ENCODE measurements at regions not wholly inside any gene's neighbourhood (a gene's known extent, or its start where the extent isn't known, plus 50 kb on each side); places are given as distances from the start of the nearest gene placed in this dataset.

DNA sequence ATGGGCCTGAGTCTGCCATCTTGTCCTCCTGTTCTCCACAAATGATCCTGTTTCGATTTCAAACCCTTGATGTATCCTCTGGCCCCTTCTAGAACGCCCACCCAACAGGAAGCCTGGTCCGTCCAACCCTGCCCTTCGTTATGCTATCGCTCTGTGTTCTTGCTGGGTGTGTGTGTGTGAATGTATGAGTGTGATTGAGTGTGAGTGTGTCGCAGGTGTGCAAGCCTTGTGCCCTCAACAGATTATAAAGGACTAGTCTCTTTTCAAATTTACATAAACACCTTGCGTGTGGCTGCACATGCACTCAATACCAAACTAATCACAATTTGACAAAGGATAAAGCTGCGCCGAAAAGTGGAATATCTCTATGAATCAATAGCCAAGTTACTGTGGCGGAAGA is 149.5 kb upstream of the SALL3 start:
- Mint-ChIP-seq H3K4me1 (peaks cover 11% of the 10 kb centered on the region), H3K4me3 (no peak overlapping the region), H3K27me3 (ENCODE audit: low read depth, poor library complexity) (peaks cover 6% of the 10 kb centered on the region), H3K27ac (no peak overlapping the region), H3K36me3 (ENCODE audit: low read depth) (no peaks in the 10 kb centered on the region), H3K9me3 (no peaks in the 10 kb centered on the region)
- TF ChIP-seq, protein P1, sequence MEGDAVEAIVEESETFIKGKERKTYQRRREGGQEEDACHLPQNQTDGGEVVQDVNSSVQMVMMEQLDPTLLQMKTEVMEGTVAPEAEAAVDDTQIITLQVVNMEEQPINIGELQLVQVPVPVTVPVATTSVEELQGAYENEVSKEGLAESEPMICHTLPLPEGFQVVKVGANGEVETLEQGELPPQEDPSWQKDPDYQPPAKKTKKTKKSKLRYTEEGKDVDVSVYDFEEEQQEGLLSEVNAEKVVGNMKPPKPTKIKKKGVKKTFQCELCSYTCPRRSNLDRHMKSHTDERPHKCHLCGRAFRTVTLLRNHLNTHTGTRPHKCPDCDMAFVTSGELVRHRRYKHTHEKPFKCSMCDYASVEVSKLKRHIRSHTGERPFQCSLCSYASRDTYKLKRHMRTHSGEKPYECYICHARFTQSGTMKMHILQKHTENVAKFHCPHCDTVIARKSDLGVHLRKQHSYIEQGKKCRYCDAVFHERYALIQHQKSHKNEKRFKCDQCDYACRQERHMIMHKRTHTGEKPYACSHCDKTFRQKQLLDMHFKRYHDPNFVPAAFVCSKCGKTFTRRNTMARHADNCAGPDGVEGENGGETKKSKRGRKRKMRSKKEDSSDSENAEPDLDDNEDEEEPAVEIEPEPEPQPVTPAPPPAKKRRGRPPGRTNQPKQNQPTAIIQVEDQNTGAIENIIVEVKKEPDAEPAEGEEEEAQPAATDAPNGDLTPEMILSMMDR (IDR thresholded peaks at IDR 0.05): no peak
- no peak for DNase-seq

DNA sequence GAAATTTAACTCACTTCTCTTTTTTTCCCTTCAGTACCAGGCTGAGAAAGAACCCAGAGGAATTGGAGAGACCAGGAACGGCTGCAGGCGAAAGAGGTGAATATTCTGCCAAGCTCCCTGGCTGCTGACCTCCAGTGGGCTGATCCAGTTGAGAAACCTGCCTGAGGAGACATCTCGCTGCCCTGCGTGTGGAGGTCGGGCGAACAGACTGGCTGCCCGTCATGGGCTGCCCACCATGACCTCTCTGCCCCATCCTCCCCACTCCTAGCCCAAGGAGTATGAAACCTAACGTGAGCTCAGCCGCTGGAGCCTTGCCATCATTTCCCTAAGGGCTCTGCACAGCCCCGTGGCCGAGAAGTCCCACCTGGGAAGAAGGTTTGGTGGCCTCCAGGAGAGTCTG is 148.8 kb upstream of the SALL3 start:
- Mint-ChIP-seq H3K36me3 (ENCODE audit: low read depth) (no peaks in the 10 kb centered on the region), H3K9me3 (no peaks in the 10 kb centered on the region), H3K27me3 (ENCODE audit: low read depth, poor library complexity) (peaks cover 8% of the 10 kb centered on the region), H3K4me1 (peaks cover 4% of the 10 kb centered on the region), H3K27ac (no peak overlapping the region), H3K4me3 (no peak overlapping the region)
- no peak for DNase-seq
- TF ChIP-seq, protein P1 (IDR thresholded peaks at IDR 0.05): no peak

DNA sequence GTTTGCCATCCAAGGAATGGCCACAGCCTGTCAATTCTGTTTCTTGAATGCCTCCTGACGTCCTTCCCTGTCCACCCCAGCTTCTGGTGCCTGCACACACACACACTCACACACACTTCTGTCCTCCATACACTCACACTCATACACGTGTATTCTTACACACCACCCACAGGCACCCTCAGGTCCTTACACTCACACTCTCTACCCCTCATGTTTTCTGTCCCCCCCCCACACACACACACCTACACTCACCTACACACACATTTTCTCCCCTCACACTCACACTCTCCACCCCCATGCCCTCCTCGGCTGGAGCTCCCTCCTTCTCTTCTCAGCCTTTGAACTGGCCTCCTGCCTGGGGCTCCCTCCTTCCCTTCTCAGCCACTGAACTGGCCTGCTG is 148.0 kb upstream of the SALL3 start:
- no peak for DNase-seq
- no peak overlapping the region for H3K4me3 Mint-ChIP-seq
- peaks cover 8% of the 10 kb centered on the region for H3K27me3 Mint-ChIP-seq (ENCODE audit: low read depth, poor library complexity)
- H3K4me1 Mint-ChIP-seq: no peaks in the 10 kb centered on the region
- no peaks in the 10 kb centered on the region for H3K9me3 Mint-ChIP-seq
- TF ChIP-seq, protein P1 (IDR thresholded peaks at IDR 0.05): no peak
- no peaks in the 10 kb centered on the region for H3K36me3 Mint-ChIP-seq (ENCODE audit: low read depth)
- H3K27ac Mint-ChIP-seq: peak overlapping the region; percentile 17

DNA sequence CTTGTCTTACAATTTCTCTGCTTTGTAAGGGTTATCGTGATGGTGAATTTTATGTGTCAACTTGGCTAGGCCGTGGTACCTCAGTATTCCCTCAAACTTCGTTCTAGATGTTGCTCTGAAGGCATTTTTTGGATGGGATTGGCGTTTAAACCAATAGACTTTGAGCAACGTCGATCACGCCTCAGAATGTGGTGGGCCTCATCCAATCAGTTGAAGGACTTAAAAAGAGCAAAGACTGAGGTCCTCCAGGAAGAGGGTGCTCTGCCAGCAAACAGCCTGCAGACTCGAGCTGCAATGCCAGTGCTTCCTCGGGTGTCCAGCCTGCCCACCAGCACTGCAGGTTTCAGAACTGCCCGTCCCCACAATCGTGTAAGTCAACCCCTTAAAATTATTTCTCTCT is 145.8 kb upstream of the SALL3 start:
- Mint-ChIP-seq H3K27me3 (ENCODE audit: low read depth, poor library complexity) (peaks cover 8% of the 10 kb centered on the region), H3K4me3 (no peak overlapping the region), H3K36me3 (ENCODE audit: low read depth) (no peaks in the 10 kb centered on the region)

DNA sequence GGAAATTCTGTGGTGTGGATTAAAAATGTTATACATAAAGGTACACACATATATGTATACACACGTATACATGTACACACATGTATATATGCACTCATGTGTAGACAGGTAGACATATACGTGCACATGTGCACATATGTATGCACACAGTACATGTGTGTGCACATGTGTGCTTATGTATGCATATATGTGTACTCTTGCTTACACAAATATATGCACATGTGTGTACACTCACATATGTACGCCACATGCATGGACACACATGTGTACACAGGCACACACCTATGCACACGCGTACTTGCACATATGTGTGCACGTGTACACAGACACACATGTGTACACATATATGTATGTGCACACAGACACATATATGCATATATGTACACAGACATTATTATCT is 142.8 kb upstream of the SALL3 start:
- no peak for DNase-seq
- H3K27me3 Mint-ChIP-seq (ENCODE audit: low read depth, poor library complexity): peaks cover 8% of the 10 kb centered on the region
- no peak overlapping the region for H3K27ac Mint-ChIP-seq
- H3K4me3 Mint-ChIP-seq: no peak overlapping the region
- no peaks in the 10 kb centered on the region for H3K4me1 Mint-ChIP-seq
- H3K36me3 Mint-ChIP-seq (ENCODE audit: low read depth): no peaks in the 10 kb centered on the region
- H3K9me3 Mint-ChIP-seq: no peaks in the 10 kb centered on the region
- TF ChIP-seq, protein P1 (IDR thresholded peaks at IDR 0.05): no peak

More for the DNA sequence above, 145.8 kb upstream of the SALL3 start:
- no peaks in the 10 kb centered on the region for H3K4me1 Mint-ChIP-seq
- DNase-seq: no peak
- no peaks in the 10 kb centered on the region for H3K9me3 Mint-ChIP-seq
- H3K27ac Mint-ChIP-seq: no peak overlapping the region
- TF ChIP-seq, protein P1 (IDR thresholded peaks at IDR 0.05): no peak

DNA sequence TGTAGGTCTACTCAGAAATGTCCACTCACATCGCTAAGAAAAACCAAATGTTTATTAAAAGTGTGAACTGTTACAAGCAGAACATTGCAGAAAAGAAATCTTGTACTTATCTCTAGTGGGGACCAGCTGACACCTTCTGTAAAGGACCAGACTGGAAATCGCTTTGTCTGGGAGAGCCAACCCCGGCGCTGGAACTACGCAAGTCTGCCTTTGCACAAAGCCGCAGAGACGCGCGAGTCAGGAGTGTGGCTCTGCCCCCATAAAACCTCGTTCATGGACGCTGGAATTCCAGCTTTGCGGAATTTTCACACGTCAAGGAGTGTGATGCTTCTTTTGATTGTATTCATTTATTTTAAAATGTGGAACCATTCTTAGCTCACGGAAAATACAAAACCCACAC is 141.9 kb upstream of the SALL3 start:
- no peaks in the 10 kb centered on the region for H3K36me3 Mint-ChIP-seq (ENCODE audit: low read depth)
- H3K27me3 Mint-ChIP-seq (ENCODE audit: low read depth, poor library complexity): peaks cover 8% of the 10 kb centered on the region
- H3K27ac Mint-ChIP-seq: no peak overlapping the region
- DNase-seq: no peak
- H3K9me3 Mint-ChIP-seq: no peaks in the 10 kb centered on the region
- no peaks in the 10 kb centered on the region for H3K4me1 Mint-ChIP-seq
- no peak overlapping the region for H3K4me3 Mint-ChIP-seq
- TF ChIP-seq, protein P1 (IDR thresholded peaks at IDR 0.05): no peak
